SU-DHL-6 (cell line): ENCODE measurements at regions not wholly inside any gene's neighbourhood (a gene's known extent, or its start where the extent isn't known, plus 50 kb on each side); places are given as distances from the start of the nearest gene placed in this dataset.

Experiments
- H2AFZ ChIP-seq: fragments of 200-600 bp; sonication (generic); 2 replicates; pipeline ENCODE4 v1.6.1; 2014; ENCODE audit warnings: low read depth, mild to moderate bottlenecking, moderate library complexity, mixed read lengths, antibody characterized with exemption, low read length; ENCODE audit not compliant: severe bottlenecking
- H3F3A ChIP-seq: fragments of 200-600 bp; shearing (Covaris generic); 2 replicates; pipeline ENCODE4 v1.6.0; 2016; ENCODE audit warnings: antibody characterized with exemption, mild to moderate bottlenecking; ENCODE audit not compliant: insufficient read depth
- H3K27ac ChIP-seq: fragments of 200-600 bp; sonication (generic); 2 replicates; pipeline ENCODE4 v1.5.1; 2016; ENCODE audit warnings: low read depth, mild to moderate bottlenecking, low read length, moderate library complexity, mixed read lengths
- H3K27me3 ChIP-seq: fragments of 200-600 bp; sonication (generic), shearing (Covaris generic); 2 replicates; pipeline ENCODE4 v1.6.0; 2014; ENCODE audit warnings: mild to moderate bottlenecking, low read length
- H3K36me3 ChIP-seq: fragments of 200-600 bp; sonication (generic); 2 replicates; pipeline ENCODE4 v1.6.1; 2014; ENCODE audit warnings: mild to moderate bottlenecking, low read length, mixed read lengths
- H3K4me2 ChIP-seq: fragments of 300-600, 200-600 bp; shearing (Covaris generic), sonication (generic); 2 replicates; pipeline ENCODE4 v1.6.0; 2014; ENCODE audit warnings: low read length, low read depth, mild to moderate bottlenecking; ENCODE audit not compliant: poor library complexity, severe bottlenecking
- H3K4me3 ChIP-seq: fragments of 200-600 bp; sonication (generic); 2 replicates; pipeline ENCODE4 v1.5.1; 2014; ENCODE audit warnings: antibody characterized with exemption, low read length, mild to moderate bottlenecking, mixed read lengths; ENCODE audit not compliant: insufficient read depth, poor library complexity, severe bottlenecking
- H3K79me2 ChIP-seq: fragments of 200-600 bp; sonication (generic); 2 replicates; pipeline ENCODE4 v1.6.1; 2014; ENCODE audit warnings: mild to moderate bottlenecking, low read length, moderate library complexity; ENCODE audit not compliant: insufficient read depth
- H3K9ac ChIP-seq: fragments of 200-600 bp; sonication (generic); 2 replicates; pipeline ENCODE4 v1.7.0; 2014; ENCODE audit warnings: mild to moderate bottlenecking, low read length
- H3K9me2 ChIP-seq: fragments of 200-600 bp; sonication (generic); replicated peaks from 2 replicates; pipeline ENCODE4 v1.6.1; 2014; ENCODE audit warnings: low read length; ENCODE audit not compliant: insufficient read depth
- H3K9me3 ChIP-seq: fragments of 200-600 bp; sonication (generic); 2 replicates; pipeline ENCODE4 v1.6.1; 2014; ENCODE audit warnings: low read length, mixed read lengths; ENCODE audit not compliant: insufficient read depth
- H4K20me1 ChIP-seq: fragments of 200-600 bp; sonication (generic); 2 replicates; pipeline ENCODE4 v1.6.1; 2014; ENCODE audit warnings: low read depth, mild to moderate bottlenecking, antibody characterized with exemption, low read length, moderate library complexity, mixed read lengths
- EZH2phosphoT487 ChIP-seq: fragments of 200-600 bp; sonication (generic), shearing (Covaris generic); conservative IDR thresholded peaks from 2 replicates; pipeline ENCODE4 v1.6.1; 2018; ENCODE audit warnings: mild to moderate bottlenecking, antibody characterized with exemption, low read length, moderate library complexity, mixed read lengths
- TF ChIP-seq, protein P1 (sequence below): fragments of 200-600 bp; sonication (generic); IDR thresholded peaks from one replicate; pipeline ENCODE4 v1.5.1; 2017; ENCODE audit warnings: antibody characterized with exemption, mild to moderate bottlenecking, low read length, moderate library complexity; ENCODE audit not compliant: insufficient read depth, poor library complexity, severe bottlenecking

DNA sequence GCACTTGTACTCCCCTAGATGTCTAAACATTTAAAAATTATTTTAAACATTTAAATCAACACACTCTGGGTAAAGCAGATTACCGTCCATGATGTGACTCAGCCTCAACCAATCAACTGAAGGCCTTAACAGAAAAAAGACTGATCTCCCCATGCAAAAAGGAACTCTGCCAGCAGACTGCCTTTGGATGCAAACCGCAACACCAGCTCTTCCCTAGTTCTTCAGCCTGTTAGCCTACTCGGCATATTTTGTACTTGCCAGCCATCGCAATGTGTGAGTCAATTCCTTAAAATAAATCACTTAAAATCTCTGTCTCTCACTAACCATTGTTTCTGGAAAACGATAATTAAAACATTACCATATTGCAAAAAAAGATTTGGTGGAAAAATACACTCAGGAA is 375.9 kb downstream of the RSL24D1 start:
- Histone ChIP-seq H2AFZ (no peak overlapping the region), H3K4me3 (no peak overlapping the region), H3K36me3 (no peaks in the 10 kb centered on the region), H3K79me2 (no peaks in the 10 kb centered on the region), H3K4me2 (no peak overlapping the region), H3F3A (no peaks in the 10 kb centered on the region), H3K9me3 (no peaks in the 10 kb centered on the region), H4K20me1 (no peaks in the 10 kb centered on the region), H3K9ac (no peak overlapping the region), H3K9me2 (no peaks in the 10 kb centered on the region), H3K27ac (no peak overlapping the region), H3K27me3 (no peaks in the 10 kb centered on the region)
- no peak for TF ChIP-seq EZH2phosphoT487
- TF ChIP-seq, protein P1, sequence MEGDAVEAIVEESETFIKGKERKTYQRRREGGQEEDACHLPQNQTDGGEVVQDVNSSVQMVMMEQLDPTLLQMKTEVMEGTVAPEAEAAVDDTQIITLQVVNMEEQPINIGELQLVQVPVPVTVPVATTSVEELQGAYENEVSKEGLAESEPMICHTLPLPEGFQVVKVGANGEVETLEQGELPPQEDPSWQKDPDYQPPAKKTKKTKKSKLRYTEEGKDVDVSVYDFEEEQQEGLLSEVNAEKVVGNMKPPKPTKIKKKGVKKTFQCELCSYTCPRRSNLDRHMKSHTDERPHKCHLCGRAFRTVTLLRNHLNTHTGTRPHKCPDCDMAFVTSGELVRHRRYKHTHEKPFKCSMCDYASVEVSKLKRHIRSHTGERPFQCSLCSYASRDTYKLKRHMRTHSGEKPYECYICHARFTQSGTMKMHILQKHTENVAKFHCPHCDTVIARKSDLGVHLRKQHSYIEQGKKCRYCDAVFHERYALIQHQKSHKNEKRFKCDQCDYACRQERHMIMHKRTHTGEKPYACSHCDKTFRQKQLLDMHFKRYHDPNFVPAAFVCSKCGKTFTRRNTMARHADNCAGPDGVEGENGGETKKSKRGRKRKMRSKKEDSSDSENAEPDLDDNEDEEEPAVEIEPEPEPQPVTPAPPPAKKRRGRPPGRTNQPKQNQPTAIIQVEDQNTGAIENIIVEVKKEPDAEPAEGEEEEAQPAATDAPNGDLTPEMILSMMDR: no peak

DNA sequence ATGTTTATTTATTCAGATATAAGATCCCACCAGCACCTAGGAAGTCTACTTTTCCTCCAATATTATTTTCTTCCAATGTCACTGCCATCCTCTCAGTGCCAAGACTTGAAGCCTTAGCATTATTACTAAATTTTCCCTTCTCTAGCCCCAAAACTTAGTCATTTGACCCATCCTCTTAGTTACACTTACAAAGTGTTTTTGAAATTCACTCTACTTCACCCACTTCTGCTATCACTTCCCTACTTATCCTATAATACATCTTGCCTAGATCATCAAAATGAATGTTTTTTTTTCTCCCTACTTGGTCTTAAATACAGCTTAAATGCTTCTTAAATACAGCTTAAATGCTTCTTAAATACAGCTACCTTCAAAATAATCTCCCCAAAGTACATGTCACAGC is 376.6 kb downstream of the RSL24D1 start:
- no peaks in the 10 kb centered on the region for H3K36me3 ChIP-seq
- no peak overlapping the region for H3K4me3 ChIP-seq
- no peak for TF ChIP-seq EZH2phosphoT487
- TF ChIP-seq, protein P1: no peak
- H2AFZ ChIP-seq: no peak overlapping the region
- H3K79me2 ChIP-seq: no peaks in the 10 kb centered on the region
- H3K27me3 ChIP-seq: no peaks in the 10 kb centered on the region
- no peaks in the 10 kb centered on the region for H3F3A ChIP-seq
- no peaks in the 10 kb centered on the region for H4K20me1 ChIP-seq
- no peak overlapping the region for H3K9ac ChIP-seq
- H3K27ac ChIP-seq: no peak overlapping the region
- no peak overlapping the region for H3K4me2 ChIP-seq
- H3K9me3 ChIP-seq: no peaks in the 10 kb centered on the region
- H3K9me2 ChIP-seq: no peaks in the 10 kb centered on the region

- H3K9me2 ChIP-seq: no peaks in the 10 kb centered on the region
- no peaks in the 10 kb centered on the region for H3K36me3 ChIP-seq
- no peak overlapping the region for H3K9ac ChIP-seq
- H3K9me3 ChIP-seq: no peaks in the 10 kb centered on the region
- H4K20me1 ChIP-seq: no peaks in the 10 kb centered on the region
- no peak overlapping the region for H3K4me3 ChIP-seq
- H3K4me2 ChIP-seq: no peak overlapping the region
- no peaks in the 10 kb centered on the region for H3F3A ChIP-seq
- no peak overlapping the region for H2AFZ ChIP-seq
- H3K79me2 ChIP-seq: no peaks in the 10 kb centered on the region
- no peaks in the 10 kb centered on the region for H3K27me3 ChIP-seq
- TF ChIP-seq EZH2phosphoT487: no peak
- TF ChIP-seq, protein P1: no peak
- H3K27ac ChIP-seq: no peak overlapping the region
Measured at GRCh38 chr15:54816401-54816800, 380.3 kb downstream of the RSL24D1 start.

- Histone ChIP-seq H4K20me1 (no peaks in the 10 kb centered on the region), H3K27me3 (no peaks in the 10 kb centered on the region), H3K36me3 (no peaks in the 10 kb centered on the region), H3K4me3 (no peak overlapping the region), H2AFZ (no peak overlapping the region), H3K9me3 (no peaks in the 10 kb centered on the region), H3K79me2 (no peaks in the 10 kb centered on the region), H3F3A (no peaks in the 10 kb centered on the region), H3K9ac (no peak overlapping the region), H3K9me2 (no peaks in the 10 kb centered on the region), H3K4me2 (no peak overlapping the region), H3K27ac (no peak overlapping the region)
- TF ChIP-seq, protein P1: no peak
- TF ChIP-seq EZH2phosphoT487: no peak
Measured at GRCh38 chr15:54815556-54815955, 381.2 kb downstream of the RSL24D1 start.
